Astrocyte of the cerebellum (primary cell): ENCODE measurements at regions not wholly inside any gene's neighbourhood (a gene's known extent, or its start where the extent isn't known, plus 50 kb on each side); places are given as distances from the start of the nearest gene placed in this dataset.
A peak's percentile ranks its signal among the peaks of the same experiment; 100 is the strongest.

ENCODE experiments used
- DNase-seq: peaks from one replicate; pipeline ENCODE4 v3.0.0-alpha.2; 2011; ENCODE audit warnings: low read depth
- H3K4me3 ChIP-seq: 2 replicates; pipeline ENCODE4 v1.5.1; 2011; ENCODE audit warnings: mild to moderate bottlenecking, low read depth, low read length, moderate library complexity
- in situ Hi-C: cut with HindIII; loops from 2 replicates; pipeline ENCODE4 v1.10.0; 2017; ENCODE audit warnings: low sequenced_read_pairs
- TF ChIP-seq, protein P1 (sequence below): IDR thresholded peaks from 2 replicates; pipeline ENCODE4 v1.5.1; 2012; ENCODE audit warnings: low read length, low read depth, moderate library complexity, mild to moderate bottlenecking; ENCODE audit errors: missing control alignments

- in situ Hi-C loops = no loop called here
- no peak overlapping the region for H3K4me3 ChIP-seq
- no peak for DNase-seq
- TF ChIP-seq, protein P1, sequence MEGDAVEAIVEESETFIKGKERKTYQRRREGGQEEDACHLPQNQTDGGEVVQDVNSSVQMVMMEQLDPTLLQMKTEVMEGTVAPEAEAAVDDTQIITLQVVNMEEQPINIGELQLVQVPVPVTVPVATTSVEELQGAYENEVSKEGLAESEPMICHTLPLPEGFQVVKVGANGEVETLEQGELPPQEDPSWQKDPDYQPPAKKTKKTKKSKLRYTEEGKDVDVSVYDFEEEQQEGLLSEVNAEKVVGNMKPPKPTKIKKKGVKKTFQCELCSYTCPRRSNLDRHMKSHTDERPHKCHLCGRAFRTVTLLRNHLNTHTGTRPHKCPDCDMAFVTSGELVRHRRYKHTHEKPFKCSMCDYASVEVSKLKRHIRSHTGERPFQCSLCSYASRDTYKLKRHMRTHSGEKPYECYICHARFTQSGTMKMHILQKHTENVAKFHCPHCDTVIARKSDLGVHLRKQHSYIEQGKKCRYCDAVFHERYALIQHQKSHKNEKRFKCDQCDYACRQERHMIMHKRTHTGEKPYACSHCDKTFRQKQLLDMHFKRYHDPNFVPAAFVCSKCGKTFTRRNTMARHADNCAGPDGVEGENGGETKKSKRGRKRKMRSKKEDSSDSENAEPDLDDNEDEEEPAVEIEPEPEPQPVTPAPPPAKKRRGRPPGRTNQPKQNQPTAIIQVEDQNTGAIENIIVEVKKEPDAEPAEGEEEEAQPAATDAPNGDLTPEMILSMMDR = no peak
Measured at GRCh38 chr15:69830876-69831275, 266.8 kb downstream of the TLE3 start.

DNA sequence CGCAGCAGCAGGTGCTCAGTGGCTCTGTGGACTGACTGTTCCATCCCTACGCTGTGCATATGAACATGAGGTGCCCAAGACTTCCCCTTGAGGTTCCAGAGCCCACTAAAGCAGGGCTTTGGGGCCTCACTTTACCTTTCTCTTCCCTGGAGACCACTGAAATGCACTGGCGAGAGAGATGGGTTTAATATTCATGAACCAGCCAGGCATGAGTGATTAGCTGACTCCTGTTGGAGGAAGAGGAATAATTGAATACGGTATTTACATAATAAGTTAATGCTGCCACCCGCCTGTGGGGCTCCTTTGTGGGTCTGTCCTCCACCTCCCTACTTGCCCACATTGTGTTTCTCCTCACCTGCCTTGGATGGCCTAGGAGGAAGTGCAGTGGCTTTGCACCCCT lies 263.4 kb downstream of the TLE3 start:
- no peak for DNase-seq
- in situ Hi-C loops = no loop called here
- TF ChIP-seq, protein P1 = no peak
- H3K4me3 ChIP-seq = no peak overlapping the region

DNA sequence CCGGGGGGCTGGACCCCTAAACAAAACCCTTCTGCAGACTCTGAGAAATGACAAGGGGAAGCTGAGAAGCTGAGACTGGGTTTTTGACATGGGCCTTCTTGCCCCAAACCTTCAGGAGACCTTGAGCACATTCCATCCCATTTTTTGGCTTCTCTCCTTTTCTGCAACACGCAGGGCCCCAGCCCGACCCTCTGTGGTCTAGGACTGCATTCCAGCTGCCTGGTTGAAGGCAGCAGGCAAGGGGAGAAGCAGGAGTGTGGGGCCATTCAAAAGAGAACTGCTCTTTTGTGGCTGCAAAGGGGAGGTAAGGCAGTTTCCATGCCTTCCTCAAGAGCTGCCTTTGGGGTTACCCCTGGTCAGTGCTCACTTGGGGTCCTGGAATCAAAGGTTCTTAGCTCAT lies 263.0 kb downstream of the TLE3 start:
- H3K4me3 ChIP-seq = no peak overlapping the region
- in situ Hi-C loops = no loop called here
- DNase-seq = peak; percentile 26
- TF ChIP-seq, protein P1 = no peak

- TF ChIP-seq, protein P1 = no peak
- no peak for DNase-seq
- H3K4me3 ChIP-seq = no peak overlapping the region
- in situ Hi-C loops = no loop called here
Measured at GRCh38 chr15:69836048-69836447, 261.7 kb downstream of the TLE3 start.

- no peak overlapping the region for H3K4me3 ChIP-seq
- in situ Hi-C loops = no loop called here
- TF ChIP-seq, protein P1 = no peak
- no peak for DNase-seq
Measured at GRCh38 chr15:69836526-69837230, 261.0 kb downstream of the TLE3 start.

- in situ Hi-C loops = no loop called here
- TF ChIP-seq, protein P1 = no peak
Measured at GRCh38 chr15:69838338-69838737, 259.4 kb downstream of the TLE3 start.

More at GRCh38 chr15:69838338-69838737, 259.4 kb downstream of the TLE3 start:
- DNase-seq = no peak
- H3K4me3 ChIP-seq = no peak overlapping the region
